ENCODE measurements at regions not wholly inside any gene's neighbourhood (a gene's known extent, or its start where the extent isn't known, plus 50 kb on each side); places are given as distances from the start of the nearest gene placed in this dataset.

- Histone ChIP-seq H3K36me3 (replicated peaks; ENCODE audit: insufficient read depth, low read depth) (no peaks in the 10 kb centered on the region), H4K20me1 (ENCODE audit: insufficient read depth, poor library complexity, severe bottlenecking) (no peaks in the 10 kb centered on the region), H3K27ac (no peak overlapping the region), H3K4me3 (no peak overlapping the region), H3K4me2 (no peak overlapping the region), H3K4me1 (ENCODE audit: insufficient read depth) (no peaks in the 10 kb centered on the region), H3K9me3 (ENCODE audit: low read depth) (no peaks in the 10 kb centered on the region), H3K9me2 (replicated peaks; ENCODE audit: insufficient read depth) (no peaks in the 10 kb centered on the region), H2AFZ (no peak overlapping the region), H3K27me3 (no peaks in the 10 kb centered on the region), H3K79me2 (no peaks in the 10 kb centered on the region)
- WGBS (ENCODE audit: low lambda C conversion rate, missing lambda C conversion rate) = 63% methylated on average over 5 of the region's 5 CpGs
- no peak for DNase-seq (ENCODE audit: low spot score)
- TF ChIP-seq EZH2phosphoT487 (IDR thresholded peaks at IDR 0.05; ENCODE audit: low read depth, severe bottlenecking, unreplicated experiment) = no peak
- no peak for TF ChIP-seq EZH2 (IDR thresholded peaks at IDR 0.05; ENCODE audit: borderline replicate concordance)
- no peak for TF ChIP-seq CTCF (IDR thresholded peaks at IDR 0.05; ENCODE audit: poor library complexity)
Observed at GRCh38 chr9:89706731-89707191, 101.9 kb downstream of the GADD45G start.

- H3K4me3 ChIP-seq = no peak overlapping the region
- TF ChIP-seq EZH2 (IDR thresholded peaks at IDR 0.05; ENCODE audit: borderline replicate concordance) (no peak), CTCF (IDR thresholded peaks at IDR 0.05; ENCODE audit: poor library complexity) (no peak), EZH2phosphoT487 (IDR thresholded peaks at IDR 0.05; ENCODE audit: low read depth, severe bottlenecking, unreplicated experiment) (no peak)
- 70% methylated on average over 6 of the region's 6 CpGs for WGBS (ENCODE audit: low lambda C conversion rate, missing lambda C conversion rate)
- H3K4me2 ChIP-seq = no peak overlapping the region
- H3K79me2 ChIP-seq = no peaks in the 10 kb centered on the region
- no peaks in the 10 kb centered on the region for H3K27me3 ChIP-seq
- H4K20me1 ChIP-seq (ENCODE audit: insufficient read depth, poor library complexity, severe bottlenecking) = no peaks in the 10 kb centered on the region
- H3K27ac ChIP-seq = peak overlapping the region; percentile 47
- H3K4me1 ChIP-seq (ENCODE audit: insufficient read depth) = no peaks in the 10 kb centered on the region
- peak; percentile 65 for DNase-seq (ENCODE audit: low spot score)
- H3K36me3 ChIP-seq (replicated peaks; ENCODE audit: insufficient read depth, low read depth) = no peaks in the 10 kb centered on the region
- no peaks in the 10 kb centered on the region for H3K9me3 ChIP-seq (ENCODE audit: low read depth)
- no peak overlapping the region for H2AFZ ChIP-seq
- H3K9me2 ChIP-seq (replicated peaks; ENCODE audit: insufficient read depth) = no peaks in the 10 kb centered on the region
Observed at GRCh38 chr9:89710697-89711096, 105.9 kb downstream of the GADD45G start.

- Histone ChIP-seq H3K79me2 (no peaks in the 10 kb centered on the region), H4K20me1 (ENCODE audit: insufficient read depth, poor library complexity, severe bottlenecking) (no peaks in the 10 kb centered on the region), H3K27ac (no peak overlapping the region), H3K9me2 (replicated peaks; ENCODE audit: insufficient read depth) (no peaks in the 10 kb centered on the region), H3K9me3 (ENCODE audit: low read depth) (no peaks in the 10 kb centered on the region), H2AFZ (no peak overlapping the region), H3K4me1 (ENCODE audit: insufficient read depth) (no peaks in the 10 kb centered on the region), H3K36me3 (replicated peaks; ENCODE audit: insufficient read depth, low read depth) (no peaks in the 10 kb centered on the region), H3K4me3 (no peak overlapping the region), H3K27me3 (no peaks in the 10 kb centered on the region), H3K4me2 (no peak overlapping the region)
- TF ChIP-seq EZH2phosphoT487 (IDR thresholded peaks at IDR 0.05; ENCODE audit: low read depth, severe bottlenecking, unreplicated experiment) (no peak), CTCF (IDR thresholded peaks at IDR 0.05; ENCODE audit: poor library complexity) (no peak), EZH2 (IDR thresholded peaks at IDR 0.05; ENCODE audit: borderline replicate concordance) (no peak)
- DNase-seq (ENCODE audit: low spot score) = no peak
- WGBS (ENCODE audit: low lambda C conversion rate, missing lambda C conversion rate) = 71% methylated on average over 5 of the region's 5 CpGs
Observed at GRCh38 chr9:89711866-89712265, 107.1 kb downstream of the GADD45G start.

- H3K9me3 ChIP-seq (ENCODE audit: low read depth) = no peaks in the 10 kb centered on the region
- no peaks in the 10 kb centered on the region for H4K20me1 ChIP-seq (ENCODE audit: insufficient read depth, poor library complexity, severe bottlenecking)
- H3K9me2 ChIP-seq (replicated peaks; ENCODE audit: insufficient read depth) = no peaks in the 10 kb centered on the region
- no peaks in the 10 kb centered on the region for H3K36me3 ChIP-seq (replicated peaks; ENCODE audit: insufficient read depth, low read depth)
- no peaks in the 10 kb centered on the region for H3K79me2 ChIP-seq
- no peak overlapping the region for H3K4me2 ChIP-seq
- no peak overlapping the region for H2AFZ ChIP-seq
- no peak for DNase-seq (ENCODE audit: low spot score)
- TF ChIP-seq EZH2phosphoT487 (IDR thresholded peaks at IDR 0.05; ENCODE audit: low read depth, severe bottlenecking, unreplicated experiment) = no peak
- TF ChIP-seq EZH2 (IDR thresholded peaks at IDR 0.05; ENCODE audit: borderline replicate concordance) = no peak
- no peak for TF ChIP-seq CTCF (IDR thresholded peaks at IDR 0.05; ENCODE audit: poor library complexity)
- no peaks in the 10 kb centered on the region for H3K4me1 ChIP-seq (ENCODE audit: insufficient read depth)
- H3K4me3 ChIP-seq = no peak overlapping the region
- WGBS (ENCODE audit: low lambda C conversion rate, missing lambda C conversion rate) = 50% methylated on average over 5 of the region's 5 CpGs
- H3K27me3 ChIP-seq = no peaks in the 10 kb centered on the region
- no peak overlapping the region for H3K27ac ChIP-seq
Observed at GRCh38 chr9:89712283-89712682, 107.5 kb downstream of the GADD45G start.

Data from hepatocyte (in vitro differentiated cells).